Lung (tissue), 11 donors: ENCODE measurements at regions not wholly inside any gene's neighbourhood (a gene's known extent, or its start where the extent isn't known, plus 50 kb on each side); places are given as distances from the start of the nearest gene placed in this dataset.

Experiments used
- ATAC-seq: fragments of 200-7000 bp; cut with Tn5 transposase; one replicate; pipeline ENCODE4 v1.9.1; 2020; ENCODE audit warnings: moderate number of reproducible peaks; ENCODE audit not compliant: insufficient read depth, low FRiP score
- DNase-seq, 3 donors: peaks; one replicate each; pipeline ENCODE4 v3.0.0-alpha.2; 2013 to 2017
- H3K27ac ChIP-seq, 2 donors: one replicate each; pipeline ENCODE4 v1.5.1; 2013; ENCODE audit warnings: mild to moderate bottlenecking in 2 of 2, moderate library complexity in 2 of 2, control low read depth in 1 of 2, inconsistent platforms in 1 of 2, low read depth in 1 of 2, low read length in 1 of 2
- H3K27me3 ChIP-seq, 3 donors: one replicate each; pipeline ENCODE4 v1.5.1; 2013; ENCODE audit warnings: low read length in 2 of 3; ENCODE audit not compliant: control insufficient read depth in 3 of 3, insufficient read depth in 3 of 3
- H3K36me3 ChIP-seq, 4 donors: one replicate each; pipeline ENCODE4 v1.5.1; 2013; ENCODE audit warnings: low read length in 4 of 4, mild to moderate bottlenecking in 1 of 4, moderate library complexity in 1 of 4; ENCODE audit not compliant: control insufficient read depth in 4 of 4, insufficient read depth in 4 of 4
- H3K4me1 ChIP-seq, 5 donors: one replicate each; pipeline ENCODE4 v1.5.1; 2013; ENCODE audit warnings: low read length in 5 of 5, mild to moderate bottlenecking in 2 of 5, moderate library complexity in 1 of 5; ENCODE audit not compliant: control insufficient read depth in 5 of 5, insufficient read depth in 5 of 5
- H3K4me3 ChIP-seq: one replicate; pipeline ENCODE4 v1.5.1; 2013; ENCODE audit warnings: mild to moderate bottlenecking, control low read depth, moderate library complexity
- H3K9ac ChIP-seq, 2 donors: one replicate each; pipeline ENCODE4 v1.5.1; 2013; ENCODE audit warnings: low read length in 2 of 2, control low read depth in 1 of 2; ENCODE audit not compliant: insufficient read depth in 1 of 2
- H3K9me3 ChIP-seq, 4 donors: one replicate each; pipeline ENCODE4 v1.5.1; 2013; ENCODE audit warnings: low read length in 3 of 4, mild to moderate bottlenecking in 1 of 4, moderate library complexity in 1 of 4; ENCODE audit not compliant: control insufficient read depth in 4 of 4, insufficient read depth in 3 of 4
- CTCF ChIP-seq: IDR thresholded peaks from 2 replicates; pipeline ENCODE4 v1.5.1; 2012; ENCODE audit warnings: mild to moderate bottlenecking; ENCODE audit errors: control extremely low read depth, extremely low read depth
- WGBS, 2 donors: extraction: QIAGEN DNeasy Blood & Tissue Kit; methylation state at CpG; one replicate each; pipeline ENCODE4 v1.1.7; 2013; 5-methylcytosine and 5-hydroxymethylcytosine counted together
- donor health status: control.
- donor health status: control.
- donor health status: Bipolar disorder and iron deficiency.
- donor health status: healthy.
- donor health status: DM: yes; HTN: yes; CAD: no.

- no peak overlapping the region for H3K9ac ChIP-seq
- H3K4me1 ChIP-seq = no peaks in the 10 kb centered on the region
- H3K9me3 ChIP-seq = no peaks in the 10 kb centered on the region
- no peak for TF ChIP-seq CTCF
- WGBS, 2 donors = 92 to 98% methylated on average over 3 of the region's 3 CpGs
- H3K36me3 ChIP-seq = no peaks in the 10 kb centered on the region
- ATAC-seq (no peak), DNase-seq (no peak)
- H3K27me3 ChIP-seq = no peaks in the 10 kb centered on the region
- H3K4me3 ChIP-seq = no peak overlapping the region
- no peak overlapping the region for H3K27ac ChIP-seq
Measured at GRCh38 chr1:185377831-185378230, 60.8 kb upstream of the IVNS1ABP start.

- DNase-seq = no peak
- Histone ChIP-seq H3K27ac (peak overlapping the region in 1 of 2 donors; percentile 69), H3K27me3 (no peaks in the 10 kb centered on the region), H3K4me3 (no peak overlapping the region), H3K4me1 (no peaks in the 10 kb centered on the region), H3K36me3 (no peaks in the 10 kb centered on the region), H3K9me3 (no peaks in the 10 kb centered on the region), H3K9ac (no peak overlapping the region)
- TF ChIP-seq CTCF = no peak
- ATAC-seq = peak; percentile 58
- 27 to 58% methylated on average over 7 of the region's 7 CpGs for WGBS, 2 donors
Measured at GRCh38 chr1:185376840-185377635, 60.0 kb upstream of the IVNS1ABP start.

GRCh38 chr1:185376288-185376687 lies 59.2 kb upstream of the IVNS1ABP start:
- no peaks in the 10 kb centered on the region for H3K36me3 ChIP-seq
- no peak overlapping the region for H3K4me3 ChIP-seq
- no peaks in the 10 kb centered on the region for H3K9me3 ChIP-seq
- DNase-seq (no peak), ATAC-seq (no peak)
- WGBS, 2 donors = 71 to 77% methylated on average over 2 of the region's 2 CpGs
- H3K27ac ChIP-seq = no peak overlapping the region
- no peak overlapping the region for H3K9ac ChIP-seq
- H3K27me3 ChIP-seq = no peaks in the 10 kb centered on the region
- H3K4me1 ChIP-seq = no peaks in the 10 kb centered on the region
- TF ChIP-seq CTCF = no peak
